ENCODE measurements at regions not wholly inside any gene's neighbourhood (a gene's known extent, or its start where the extent isn't known, plus 50 kb on each side); places are given as distances from the start of the nearest gene placed in this dataset.

- no peak overlapping the region for H3K27ac ChIP-seq (ENCODE audit: low read depth in 1 of 2, low read length in 1 of 2)
- no peaks in the 10 kb centered on the region for H3K9me3 ChIP-seq (ENCODE audit: control insufficient read depth in 2 of 2, insufficient read depth in 1 of 2, low read length in 1 of 2)
- peaks cover 0 to 22% of the 10 kb centered on the region in 2 donors for H3K4me1 ChIP-seq (ENCODE audit: control insufficient read depth in 2 of 2, insufficient read depth in 2 of 2, low read length in 2 of 2)
- no peak for DNase-seq (ENCODE audit: low read depth in 6 of 9, low spot score in 9 of 9)
- no peaks in the 10 kb centered on the region for H3K36me3 ChIP-seq (ENCODE audit: control insufficient read depth in 2 of 2, insufficient read depth in 2 of 2, low read length in 1 of 2)
- 98% methylated on average over 7 of the region's 7 CpGs for WGBS
- H3K27me3 ChIP-seq (ENCODE audit: control insufficient read depth in 2 of 2, insufficient read depth in 1 of 2, low read length in 1 of 2), result no peaks in the 10 kb centered on the region
- no peak overlapping the region for H3K4me3 ChIP-seq (ENCODE audit: low read length in 2 of 2)
These were observed 174.2 kb downstream of the BCL11A start for GRCh38 chr2:60379216-60379615.

- no peak overlapping the region for H3K27ac ChIP-seq (ENCODE audit: low read depth in 1 of 2, low read length in 1 of 2)
- H3K36me3 ChIP-seq (ENCODE audit: control insufficient read depth in 2 of 2, insufficient read depth in 2 of 2, low read length in 1 of 2), result no peaks in the 10 kb centered on the region
- H3K4me3 ChIP-seq (ENCODE audit: low read length in 2 of 2), result no peak overlapping the region
- peaks cover under 1 to 30% of the 10 kb centered on the region in 2 donors for H3K4me1 ChIP-seq (ENCODE audit: control insufficient read depth in 2 of 2, insufficient read depth in 2 of 2, low read length in 2 of 2)
- no peaks in the 10 kb centered on the region for H3K9me3 ChIP-seq (ENCODE audit: control insufficient read depth in 2 of 2, insufficient read depth in 1 of 2, low read length in 1 of 2)
- no peaks in the 10 kb centered on the region for H3K27me3 ChIP-seq (ENCODE audit: control insufficient read depth in 2 of 2, insufficient read depth in 1 of 2, low read length in 1 of 2)
- no peak for DNase-seq (ENCODE audit: low read depth in 6 of 9, low spot score in 9 of 9)
- WGBS, result 98% methylated on average over 3 of the region's 3 CpGs
These were observed 175.6 kb downstream of the BCL11A start for GRCh38 chr2:60377825-60378224.

GRCh38 chr2:60376252-60376651, 177.2 kb downstream of the BCL11A start:
- H3K27ac ChIP-seq (ENCODE audit: low read depth in 1 of 2, low read length in 1 of 2), result no peak overlapping the region
- no peaks in the 10 kb centered on the region for H3K27me3 ChIP-seq (ENCODE audit: control insufficient read depth in 2 of 2, insufficient read depth in 1 of 2, low read length in 1 of 2)
- no peak for DNase-seq (ENCODE audit: low read depth in 6 of 9, low spot score in 9 of 9)
- no peaks in the 10 kb centered on the region for H3K36me3 ChIP-seq (ENCODE audit: control insufficient read depth in 2 of 2, insufficient read depth in 2 of 2, low read length in 1 of 2)
- no peaks in the 10 kb centered on the region for H3K9me3 ChIP-seq (ENCODE audit: control insufficient read depth in 2 of 2, insufficient read depth in 1 of 2, low read length in 1 of 2)
- peaks cover 14 to 46% of the 10 kb centered on the region in 2 donors for H3K4me1 ChIP-seq (ENCODE audit: control insufficient read depth in 2 of 2, insufficient read depth in 2 of 2, low read length in 2 of 2)
- 83% methylated on average over 3 of the region's 3 CpGs for WGBS
- H3K4me3 ChIP-seq (ENCODE audit: low read length in 2 of 2), result no peak overlapping the region

GRCh38 chr2:60371681-60372080, 181.8 kb downstream of the BCL11A start:
- Histone ChIP-seq H3K9me3 (ENCODE audit: control insufficient read depth in 2 of 2, insufficient read depth in 1 of 2, low read length in 1 of 2) (no peaks in the 10 kb centered on the region), H3K4me3 (ENCODE audit: low read length in 2 of 2) (no peak overlapping the region), H3K36me3 (ENCODE audit: control insufficient read depth in 2 of 2, insufficient read depth in 2 of 2, low read length in 1 of 2) (no peaks in the 10 kb centered on the region), H3K27me3 (ENCODE audit: control insufficient read depth in 2 of 2, insufficient read depth in 1 of 2, low read length in 1 of 2) (no peaks in the 10 kb centered on the region), H3K4me1 (ENCODE audit: control insufficient read depth in 2 of 2, insufficient read depth in 2 of 2, low read length in 2 of 2) (peaks cover 27 to 52% of the 10 kb centered on the region in 2 donors), H3K27ac (ENCODE audit: low read depth in 1 of 2, low read length in 1 of 2) (peak overlapping the region; percentile 81 to 93)
- 8% methylated on average over 3 of the region's 3 CpGs for WGBS
- peak in 1 of 9 donors; percentile 65 for DNase-seq (ENCODE audit: low read depth in 6 of 9, low spot score in 9 of 9)

- Histone ChIP-seq H3K36me3 (ENCODE audit: control insufficient read depth in 2 of 2, insufficient read depth in 2 of 2, low read length in 1 of 2) (no peaks in the 10 kb centered on the region), H3K27ac (ENCODE audit: low read depth in 1 of 2, low read length in 1 of 2) (peak overlapping the region; percentile 81 to 93), H3K9me3 (ENCODE audit: control insufficient read depth in 2 of 2, insufficient read depth in 1 of 2, low read length in 1 of 2) (no peaks in the 10 kb centered on the region), H3K4me3 (ENCODE audit: low read length in 2 of 2) (no peak overlapping the region), H3K27me3 (ENCODE audit: control insufficient read depth in 2 of 2, insufficient read depth in 1 of 2, low read length in 1 of 2) (no peaks in the 10 kb centered on the region), H3K4me1 (ENCODE audit: control insufficient read depth in 2 of 2, insufficient read depth in 2 of 2, low read length in 2 of 2) (peaks cover 27 to 55% of the 10 kb centered on the region in 2 donors)
- no peak for DNase-seq (ENCODE audit: low read depth in 6 of 9, low spot score in 9 of 9)
- 90% methylated on average over 9 of the region's 9 CpGs for WGBS
These were observed 182.2 kb downstream of the BCL11A start for GRCh38 chr2:60371219-60371618.

- Histone ChIP-seq H3K4me1 (ENCODE audit: control insufficient read depth in 2 of 2, insufficient read depth in 2 of 2, low read length in 2 of 2) (peaks cover 27 to 55% of the 10 kb centered on the region in 2 donors), H3K27me3 (ENCODE audit: control insufficient read depth in 2 of 2, insufficient read depth in 1 of 2, low read length in 1 of 2) (no peaks in the 10 kb centered on the region), H3K36me3 (ENCODE audit: control insufficient read depth in 2 of 2, insufficient read depth in 2 of 2, low read length in 1 of 2) (no peaks in the 10 kb centered on the region), H3K9me3 (ENCODE audit: control insufficient read depth in 2 of 2, insufficient read depth in 1 of 2, low read length in 1 of 2) (no peaks in the 10 kb centered on the region), H3K27ac (ENCODE audit: low read depth in 1 of 2, low read length in 1 of 2) (peak overlapping the region; percentile 66 to 93), H3K4me3 (ENCODE audit: low read length in 2 of 2) (no peak overlapping the region)
- peak in 3 of 9 donors; percentile 53 to 76 (median 66) for DNase-seq (ENCODE audit: low read depth in 6 of 9, low spot score in 9 of 9)
- 10% methylated on average over 4 of the region's 4 CpGs for WGBS
These were observed 182.6 kb downstream of the BCL11A start for GRCh38 chr2:60370814-60371213.

- no peak for DNase-seq (ENCODE audit: low read depth in 6 of 9, low spot score in 9 of 9)
- H3K4me1 ChIP-seq (ENCODE audit: control insufficient read depth in 2 of 2, insufficient read depth in 2 of 2, low read length in 2 of 2), result peaks cover 27 to 50% of the 10 kb centered on the region in 2 donors
- H3K27me3 ChIP-seq (ENCODE audit: control insufficient read depth in 2 of 2, insufficient read depth in 1 of 2, low read length in 1 of 2), result no peaks in the 10 kb centered on the region
- no peaks in the 10 kb centered on the region for H3K9me3 ChIP-seq (ENCODE audit: control insufficient read depth in 2 of 2, insufficient read depth in 1 of 2, low read length in 1 of 2)
- no peaks in the 10 kb centered on the region for H3K36me3 ChIP-seq (ENCODE audit: control insufficient read depth in 2 of 2, insufficient read depth in 2 of 2, low read length in 1 of 2)
- no peak overlapping the region for H3K4me3 ChIP-seq (ENCODE audit: low read length in 2 of 2)
- H3K27ac ChIP-seq (ENCODE audit: low read depth in 1 of 2, low read length in 1 of 2), result no peak overlapping the region
- WGBS, result 97% methylated on average over 2 of the region's 2 CpGs
These were observed 185.0 kb downstream of the BCL11A start for GRCh38 chr2:60368456-60368855.

- no peak for DNase-seq (ENCODE audit: low read depth in 6 of 9, low spot score in 9 of 9)
- no peaks in the 10 kb centered on the region for H3K9me3 ChIP-seq (ENCODE audit: control insufficient read depth in 2 of 2, insufficient read depth in 1 of 2, low read length in 1 of 2)
- no peaks in the 10 kb centered on the region for H3K27me3 ChIP-seq (ENCODE audit: control insufficient read depth in 2 of 2, insufficient read depth in 1 of 2, low read length in 1 of 2)
- H3K4me1 ChIP-seq (ENCODE audit: control insufficient read depth in 2 of 2, insufficient read depth in 2 of 2, low read length in 2 of 2), result peaks cover 13 to 28% of the 10 kb centered on the region in 2 donors
- WGBS, result 49% methylated on average over 4 of the region's 4 CpGs
- no peak overlapping the region for H3K4me3 ChIP-seq (ENCODE audit: low read length in 2 of 2)
- H3K27ac ChIP-seq (ENCODE audit: low read depth in 1 of 2, low read length in 1 of 2), result no peak overlapping the region
- no peaks in the 10 kb centered on the region for H3K36me3 ChIP-seq (ENCODE audit: control insufficient read depth in 2 of 2, insufficient read depth in 2 of 2, low read length in 1 of 2)
These were observed 187.2 kb downstream of the BCL11A start for GRCh38 chr2:60366135-60366712.

GRCh38 chr2:60365556-60365955, 187.9 kb downstream of the BCL11A start:
- H3K9me3 ChIP-seq (ENCODE audit: control insufficient read depth in 2 of 2, insufficient read depth in 1 of 2, low read length in 1 of 2), result no peaks in the 10 kb centered on the region
- no peak overlapping the region for H3K27ac ChIP-seq (ENCODE audit: low read depth in 1 of 2, low read length in 1 of 2)
- 95% methylated on average over 5 of the region's 5 CpGs for WGBS
- H3K27me3 ChIP-seq (ENCODE audit: control insufficient read depth in 2 of 2, insufficient read depth in 1 of 2, low read length in 1 of 2), result no peaks in the 10 kb centered on the region
- H3K36me3 ChIP-seq (ENCODE audit: control insufficient read depth in 2 of 2, insufficient read depth in 2 of 2, low read length in 1 of 2), result no peaks in the 10 kb centered on the region
- peaks cover 8 to 22% of the 10 kb centered on the region in 2 donors for H3K4me1 ChIP-seq (ENCODE audit: control insufficient read depth in 2 of 2, insufficient read depth in 2 of 2, low read length in 2 of 2)
- H3K4me3 ChIP-seq (ENCODE audit: low read length in 2 of 2), result no peak overlapping the region
- DNase-seq (ENCODE audit: low read depth in 6 of 9, low spot score in 9 of 9), result no peak
